ENCODE measurements at regions not wholly inside any gene's neighbourhood (a gene's known extent, or its start where the extent isn't known, plus 50 kb on each side); places are given as distances from the start of the nearest gene placed in this dataset.

GRCh38 chr5:54602475-54602874 lies 84.9 kb downstream of the SNX18 start:
- Histone ChIP-seq H3K9me3 (replicated peaks in 1 of 2; ENCODE audit: control insufficient read depth in 1 of 2, insufficient read depth in 1 of 2, low read length in 2 of 2) (peaks cover 0 to 4% of the 10 kb centered on the region in 2 donors), H3K4me3 (replicated peaks in 1 of 3; ENCODE audit: low read depth in 2 of 3, low read length in 3 of 3) (peak overlapping the region in 1 of 3 experiments; percentile 47), H3K79me2 (ENCODE audit: insufficient read depth, low read length) (no peaks in the 10 kb centered on the region), H3K4me2 (replicated peaks; ENCODE audit: extremely low read depth, low read length, poor library complexity, severe bottlenecking) (peak overlapping the region; percentile 62), H3K4me1 (ENCODE audit: control insufficient read depth in 1 of 2, insufficient read depth in 2 of 2, low read length in 2 of 2) (peaks cover 25 to 28% of the 10 kb centered on the region in 2 donors), H3K27ac (ENCODE audit: low read depth in 1 of 2, low read length in 2 of 2) (peak overlapping the region; percentile 62 to 80), H3K36me3 (replicated peaks in 1 of 2; ENCODE audit: control insufficient read depth in 1 of 2, insufficient read depth in 2 of 2, low read length in 2 of 2) (no peaks in the 10 kb centered on the region), H4K20me1 (ENCODE audit: insufficient read depth, low read length) (no peaks in the 10 kb centered on the region), H2AFZ (ENCODE audit: insufficient read depth, low read depth, low read length, poor library complexity, severe bottlenecking) (no peak overlapping the region), H3K9ac (ENCODE audit: insufficient read depth, low read length, poor library complexity, severe bottlenecking) (no peak overlapping the region), H3K27me3 (ENCODE audit: control insufficient read depth in 2 of 2, insufficient read depth in 2 of 2, low read length in 2 of 2) (no peaks in the 10 kb centered on the region)
- TF ChIP-seq CTCF (IDR thresholded peaks at IDR 0.05), result no peak
- Mint-ChIP-seq H3K4me1 (peaks cover 36% of the 10 kb centered on the region), H3K27ac (peak overlapping the region; percentile 75 to 93 (median 90)), H3K4me3 (peak overlapping the region in 1 of 2 donors; percentile 77), H3K27me3 (ENCODE audit: low read depth in 3 of 3) (no peaks in the 10 kb centered on the region), H3K36me3 (peaks cover 3 to 11% of the 10 kb centered on the region in 2 donors), H3K9me3 (peaks cover 3 to 10% (median 5%) of the 10 kb centered on the region in 7 donors)
- WGBS (ENCODE audit: insufficient coverage), result 75% methylated on average over 6 of the region's 7 CpGs
- peak in 1 of 3 donors; percentile 25 for DNase-seq
- intact Hi-C loops (cut with micrococcal nuclease), result no loop called here

- intact Hi-C loops (cut with micrococcal nuclease), result no loop called here
- peak overlapping the region; percentile 75 to 93 (median 90) for H3K27ac Mint-ChIP-seq
These were observed 84.1 kb downstream of the SNX18 start for GRCh38 chr5:54601411-54602230.

More at GRCh38 chr5:54601411-54602230, 84.1 kb downstream of the SNX18 start:
- Histone ChIP-seq H3K4me2 (replicated peaks; ENCODE audit: extremely low read depth, low read length, poor library complexity, severe bottlenecking) (peak overlapping the region; percentile 62), H3K36me3 (replicated peaks in 1 of 2; ENCODE audit: control insufficient read depth in 1 of 2, insufficient read depth in 2 of 2, low read length in 2 of 2) (no peaks in the 10 kb centered on the region), H3K27me3 (ENCODE audit: control insufficient read depth in 2 of 2, insufficient read depth in 2 of 2, low read length in 2 of 2) (no peaks in the 10 kb centered on the region), H3K4me1 (ENCODE audit: control insufficient read depth in 1 of 2, insufficient read depth in 2 of 2, low read length in 2 of 2) (peaks cover 23 to 25% of the 10 kb centered on the region in 2 donors), H3K4me3 (replicated peaks in 1 of 3; ENCODE audit: low read depth in 2 of 3, low read length in 3 of 3) (peak overlapping the region in 1 of 3 experiments; percentile 47), H2AFZ (ENCODE audit: insufficient read depth, low read depth, low read length, poor library complexity, severe bottlenecking) (peak overlapping the region; percentile 63), H3K27ac (ENCODE audit: low read depth in 1 of 2, low read length in 2 of 2) (peak overlapping the region; percentile 68 to 80), H4K20me1 (ENCODE audit: insufficient read depth, low read length) (no peaks in the 10 kb centered on the region), H3K79me2 (ENCODE audit: insufficient read depth, low read length) (no peaks in the 10 kb centered on the region), H3K9me3 (replicated peaks in 1 of 2; ENCODE audit: control insufficient read depth in 1 of 2, insufficient read depth in 1 of 2, low read length in 2 of 2) (peaks cover 0 to 6% of the 10 kb centered on the region in 2 donors), H3K9ac (ENCODE audit: insufficient read depth, low read length, poor library complexity, severe bottlenecking) (no peak overlapping the region)
- Mint-ChIP-seq H3K9me3 (peaks cover 7 to 16% (median 11%) of the 10 kb centered on the region in 7 donors), H3K4me3 (peak overlapping the region; percentile 17 to 77), H3K36me3 (peaks cover 10 to 19% of the 10 kb centered on the region in 2 donors), H3K27me3 (ENCODE audit: low read depth in 3 of 3) (no peaks in the 10 kb centered on the region), H3K4me1 (peaks cover 34% of the 10 kb centered on the region)
- 0% methylated on average over 1 of the region's 8 CpGs for WGBS (ENCODE audit: insufficient coverage)
- peak in 2 of 3 donors; percentile 58 to 63 for DNase-seq
- no peak for TF ChIP-seq CTCF (IDR thresholded peaks at IDR 0.05)
